Vagina (tissue), 2 donors: ENCODE measurements at regions not wholly inside any gene's neighbourhood (a gene's known extent, or its start where the extent isn't known, plus 50 kb on each side); places are given as distances from the start of the nearest gene placed in this dataset.

Experiments
- POLR2A ChIP-seq, 2 donors: fragments of 450-650 bp; IDR thresholded peaks; one replicate each; pipeline ENCODE4 v1.6.1; 2017; ENCODE audit warnings: antibody characterized with exemption in 2 of 2, mild to moderate bottlenecking in 2 of 2, moderate library complexity in 2 of 2
- TF ChIP-seq, protein P1 (sequence below), 3 experiments: fragments of 450-650 bp in 2 of 3; fragments of 200-600 bp in 1 of 3; sonication (generic) in 1 of 3; IDR thresholded peaks; one replicate each; pipeline ENCODE4 v1.5.1; 2017 to 2019; ENCODE audit warnings: antibody characterized with exemption in 3 of 3, mild to moderate bottlenecking in 2 of 3, moderate library complexity in 2 of 3

DNA sequence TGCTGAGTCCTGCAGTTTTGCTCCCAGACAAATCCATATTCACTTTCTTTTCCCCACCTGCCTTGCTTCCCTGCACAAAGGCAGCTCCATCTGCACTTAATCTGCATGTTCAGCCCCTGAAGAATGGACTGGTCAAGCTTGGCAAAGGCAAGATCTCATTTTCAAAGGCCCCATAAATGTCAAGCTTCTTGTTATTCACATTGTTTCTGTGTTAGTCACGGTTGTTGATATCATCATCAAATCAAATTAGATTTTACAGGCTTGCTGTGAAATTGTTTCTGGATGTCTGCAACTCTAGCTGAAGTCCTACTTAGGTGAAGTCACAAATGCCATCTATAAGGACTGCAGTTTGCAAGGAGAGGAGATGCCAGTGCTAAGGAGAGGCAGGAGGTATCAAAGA lies 91.0 kb downstream of the GPAM start:
- TF ChIP-seq, protein P1, sequence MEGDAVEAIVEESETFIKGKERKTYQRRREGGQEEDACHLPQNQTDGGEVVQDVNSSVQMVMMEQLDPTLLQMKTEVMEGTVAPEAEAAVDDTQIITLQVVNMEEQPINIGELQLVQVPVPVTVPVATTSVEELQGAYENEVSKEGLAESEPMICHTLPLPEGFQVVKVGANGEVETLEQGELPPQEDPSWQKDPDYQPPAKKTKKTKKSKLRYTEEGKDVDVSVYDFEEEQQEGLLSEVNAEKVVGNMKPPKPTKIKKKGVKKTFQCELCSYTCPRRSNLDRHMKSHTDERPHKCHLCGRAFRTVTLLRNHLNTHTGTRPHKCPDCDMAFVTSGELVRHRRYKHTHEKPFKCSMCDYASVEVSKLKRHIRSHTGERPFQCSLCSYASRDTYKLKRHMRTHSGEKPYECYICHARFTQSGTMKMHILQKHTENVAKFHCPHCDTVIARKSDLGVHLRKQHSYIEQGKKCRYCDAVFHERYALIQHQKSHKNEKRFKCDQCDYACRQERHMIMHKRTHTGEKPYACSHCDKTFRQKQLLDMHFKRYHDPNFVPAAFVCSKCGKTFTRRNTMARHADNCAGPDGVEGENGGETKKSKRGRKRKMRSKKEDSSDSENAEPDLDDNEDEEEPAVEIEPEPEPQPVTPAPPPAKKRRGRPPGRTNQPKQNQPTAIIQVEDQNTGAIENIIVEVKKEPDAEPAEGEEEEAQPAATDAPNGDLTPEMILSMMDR (IDR thresholded peaks at IDR 0.05) = no peak
- TF ChIP-seq POLR2A (IDR thresholded peaks at IDR 0.05) = no peak
